ENCODE measurements at regions not wholly inside any gene's neighbourhood (a gene's known extent, or its start where the extent isn't known, plus 50 kb on each side); places are given as distances from the start of the nearest gene placed in this dataset.

GRCh38 chr16:64858076-64858475, 263.8 kb downstream of the CDH11 start:
- Histone ChIP-seq H3K4me3 (no peak overlapping the region), H3K4me2 (no peak overlapping the region), H3K36me3 (replicated peaks; ENCODE audit: insufficient read depth, low read depth) (no peaks in the 10 kb centered on the region), H3K27me3 (no peaks in the 10 kb centered on the region), H2AFZ (no peak overlapping the region), H3K9me2 (replicated peaks; ENCODE audit: insufficient read depth) (no peaks in the 10 kb centered on the region), H3K27ac (no peak overlapping the region), H3K9me3 (ENCODE audit: low read depth) (no peaks in the 10 kb centered on the region), H3K79me2 (no peaks in the 10 kb centered on the region), H3K4me1 (ENCODE audit: insufficient read depth) (no peaks in the 10 kb centered on the region), H4K20me1 (ENCODE audit: insufficient read depth, poor library complexity, severe bottlenecking) (no peaks in the 10 kb centered on the region)
- no peak for TF ChIP-seq EZH2 (IDR thresholded peaks at IDR 0.05; ENCODE audit: borderline replicate concordance)
- no peak for TF ChIP-seq EZH2phosphoT487 (IDR thresholded peaks at IDR 0.05; ENCODE audit: low read depth, severe bottlenecking, unreplicated experiment)
- TF ChIP-seq CTCF (IDR thresholded peaks at IDR 0.05; ENCODE audit: poor library complexity): no peak
- DNase-seq (ENCODE audit: low spot score): no peak
- 92% methylated on average over 1 of the region's 1 CpG for WGBS (ENCODE audit: low lambda C conversion rate, missing lambda C conversion rate)

- no peaks in the 10 kb centered on the region for H3K9me2 ChIP-seq (replicated peaks; ENCODE audit: insufficient read depth)
- no peaks in the 10 kb centered on the region for H3K36me3 ChIP-seq (replicated peaks; ENCODE audit: insufficient read depth, low read depth)
- H2AFZ ChIP-seq: no peak overlapping the region
- no peaks in the 10 kb centered on the region for H3K9me3 ChIP-seq (ENCODE audit: low read depth)
- H3K4me2 ChIP-seq: no peak overlapping the region
- no peak overlapping the region for H3K4me3 ChIP-seq
- no peaks in the 10 kb centered on the region for H3K4me1 ChIP-seq (ENCODE audit: insufficient read depth)
- H4K20me1 ChIP-seq (ENCODE audit: insufficient read depth, poor library complexity, severe bottlenecking): no peaks in the 10 kb centered on the region
- 95% methylated on average over 2 of the region's 2 CpGs for WGBS (ENCODE audit: low lambda C conversion rate, missing lambda C conversion rate)
- no peak for DNase-seq (ENCODE audit: low spot score)
- TF ChIP-seq CTCF (IDR thresholded peaks at IDR 0.05; ENCODE audit: poor library complexity) (no peak), EZH2 (IDR thresholded peaks at IDR 0.05; ENCODE audit: borderline replicate concordance) (no peak), EZH2phosphoT487 (IDR thresholded peaks at IDR 0.05; ENCODE audit: low read depth, severe bottlenecking, unreplicated experiment) (no peak)
- H3K79me2 ChIP-seq: no peaks in the 10 kb centered on the region
- no peak overlapping the region for H3K27ac ChIP-seq
- no peaks in the 10 kb centered on the region for H3K27me3 ChIP-seq
These were observed 264.5 kb downstream of the CDH11 start for GRCh38 chr16:64857411-64857810.

GRCh38 chr16:64853551-64853950, 268.3 kb downstream of the CDH11 start:
- H3K4me2 ChIP-seq: no peak overlapping the region
- H4K20me1 ChIP-seq (ENCODE audit: insufficient read depth, poor library complexity, severe bottlenecking): no peaks in the 10 kb centered on the region
- no peak overlapping the region for H3K27ac ChIP-seq
- no peaks in the 10 kb centered on the region for H3K4me1 ChIP-seq (ENCODE audit: insufficient read depth)
- 63% methylated on average over 2 of the region's 2 CpGs for WGBS (ENCODE audit: low lambda C conversion rate, missing lambda C conversion rate)
- no peaks in the 10 kb centered on the region for H3K9me3 ChIP-seq (ENCODE audit: low read depth)
- H3K4me3 ChIP-seq: no peak overlapping the region
- no peaks in the 10 kb centered on the region for H3K36me3 ChIP-seq (replicated peaks; ENCODE audit: insufficient read depth, low read depth)
- H3K79me2 ChIP-seq: no peaks in the 10 kb centered on the region
- DNase-seq (ENCODE audit: low spot score): no peak
- H2AFZ ChIP-seq: no peak overlapping the region
- TF ChIP-seq EZH2 (IDR thresholded peaks at IDR 0.05; ENCODE audit: borderline replicate concordance): no peak
- no peak for TF ChIP-seq EZH2phosphoT487 (IDR thresholded peaks at IDR 0.05; ENCODE audit: low read depth, severe bottlenecking, unreplicated experiment)
- TF ChIP-seq CTCF (IDR thresholded peaks at IDR 0.05; ENCODE audit: poor library complexity): no peak
- no peaks in the 10 kb centered on the region for H3K9me2 ChIP-seq (replicated peaks; ENCODE audit: insufficient read depth)
- no peaks in the 10 kb centered on the region for H3K27me3 ChIP-seq

GRCh38 chr16:64846966-64847365, 274.9 kb downstream of the CDH11 start:
- DNase-seq (ENCODE audit: low spot score): no peak
- H3K9me2 ChIP-seq (replicated peaks; ENCODE audit: insufficient read depth): no peaks in the 10 kb centered on the region
- H3K9me3 ChIP-seq (ENCODE audit: low read depth): no peaks in the 10 kb centered on the region
- TF ChIP-seq CTCF (IDR thresholded peaks at IDR 0.05; ENCODE audit: poor library complexity) (no peak), EZH2 (IDR thresholded peaks at IDR 0.05; ENCODE audit: borderline replicate concordance) (no peak), EZH2phosphoT487 (IDR thresholded peaks at IDR 0.05; ENCODE audit: low read depth, severe bottlenecking, unreplicated experiment) (no peak)
- no peaks in the 10 kb centered on the region for H3K27me3 ChIP-seq
- H3K27ac ChIP-seq: no peak overlapping the region
- no peaks in the 10 kb centered on the region for H3K4me1 ChIP-seq (ENCODE audit: insufficient read depth)
- no peak overlapping the region for H2AFZ ChIP-seq
- no peaks in the 10 kb centered on the region for H3K79me2 ChIP-seq
- WGBS (ENCODE audit: low lambda C conversion rate, missing lambda C conversion rate): 82% methylated on average over 3 of the region's 3 CpGs
- H3K4me3 ChIP-seq: no peak overlapping the region
- no peaks in the 10 kb centered on the region for H4K20me1 ChIP-seq (ENCODE audit: insufficient read depth, poor library complexity, severe bottlenecking)
- no peak overlapping the region for H3K4me2 ChIP-seq
- no peaks in the 10 kb centered on the region for H3K36me3 ChIP-seq (replicated peaks; ENCODE audit: insufficient read depth, low read depth)
